ENCODE measurements at regions not wholly inside any gene's neighbourhood (a gene's known extent, or its start where the extent isn't known, plus 50 kb on each side); places are given as distances from the start of the nearest gene placed in this dataset.

DNA sequence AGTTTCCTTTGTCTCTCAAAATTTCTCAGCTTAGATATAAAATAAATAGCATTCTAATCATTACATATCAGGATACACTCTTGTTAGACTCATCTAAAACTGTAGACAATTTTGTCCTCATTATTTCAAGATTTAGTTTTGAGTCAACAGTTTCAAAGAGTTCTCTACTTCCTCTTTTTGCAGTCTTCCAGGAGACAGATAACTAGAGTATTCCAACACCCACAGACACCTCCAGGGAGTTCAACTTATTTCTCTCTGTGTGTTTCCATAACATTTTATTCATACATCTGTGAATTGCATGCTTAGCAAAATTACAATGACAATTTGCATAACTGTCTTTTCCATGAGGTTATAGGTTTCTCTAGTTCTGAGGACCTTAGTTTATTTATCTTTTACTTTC, 166.6 kb upstream of the HNMT start:
- H3K9me3 ChIP-seq = no peaks in the 10 kb centered on the region
- DNase-seq (no peak), ATAC-seq (no peak)
- intact Hi-C loops (cut with DNase I) = no loop called here
- H3K27ac ChIP-seq = no peak overlapping the region
- no peaks in the 10 kb centered on the region for H3K4me1 ChIP-seq
- no peak for TF ChIP-seq CTCF (IDR thresholded peaks at IDR 0.05)
- no peaks in the 10 kb centered on the region for H3K36me3 ChIP-seq
- no peaks in the 10 kb centered on the region for H3K27me3 ChIP-seq (ENCODE audit: low read depth)
- no peak overlapping the region for H3K4me3 ChIP-seq

- H3K27me3 ChIP-seq (ENCODE audit: low read depth) = no peaks in the 10 kb centered on the region
- ATAC-seq (no peak), DNase-seq (no peak)
- no peaks in the 10 kb centered on the region for H3K9me3 ChIP-seq
- no peak overlapping the region for H3K4me3 ChIP-seq
- TF ChIP-seq CTCF (IDR thresholded peaks at IDR 0.05) = no peak
- no peaks in the 10 kb centered on the region for H3K4me1 ChIP-seq
- intact Hi-C loops (cut with DNase I) = no loop called here
- H3K36me3 ChIP-seq = no peaks in the 10 kb centered on the region
- no peak overlapping the region for H3K27ac ChIP-seq
Observed at GRCh38 chr2:137799600-137799999, 164.7 kb upstream of the HNMT start.

GRCh38 chr2:137800386-137800785, 163.9 kb upstream of the HNMT start:
- ATAC-seq = no peak
- no peak for TF ChIP-seq CTCF (IDR thresholded peaks at IDR 0.05)
- DNase-seq = no peak
- H3K4me3 ChIP-seq = no peak overlapping the region
- H3K27ac ChIP-seq = no peak overlapping the region
- no peaks in the 10 kb centered on the region for H3K36me3 ChIP-seq
- no peaks in the 10 kb centered on the region for H3K27me3 ChIP-seq (ENCODE audit: low read depth)
- H3K4me1 ChIP-seq = no peaks in the 10 kb centered on the region
- intact Hi-C loops (cut with DNase I) = no loop called here
- no peaks in the 10 kb centered on the region for H3K9me3 ChIP-seq

GRCh38 chr2:137801228-137801627, 163.0 kb upstream of the HNMT start:
- ATAC-seq = no peak
- intact Hi-C loops (cut with DNase I) = no loop called here

DNA sequence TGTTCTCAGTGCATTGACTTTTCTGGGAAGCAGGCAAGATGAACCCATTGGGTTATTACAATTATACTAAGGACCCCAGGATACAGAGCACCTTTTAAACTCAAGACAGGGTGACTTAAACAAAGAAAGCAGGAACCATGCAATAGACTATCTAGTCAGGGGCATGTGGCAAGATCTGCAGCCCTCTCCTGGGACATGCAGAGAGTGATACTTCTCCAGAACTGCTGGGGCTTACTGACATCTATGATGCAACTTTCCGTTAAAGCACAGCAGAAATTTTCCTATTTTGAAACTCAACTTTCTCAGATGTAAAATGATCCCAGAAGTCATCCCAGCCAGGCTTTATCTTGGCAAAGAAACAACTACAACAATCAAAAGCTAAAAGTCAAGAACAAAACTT, 162.2 kb upstream of the HNMT start:
- intact Hi-C loops (cut with DNase I) = no loop called here
- Histone ChIP-seq H3K36me3 (no peaks in the 10 kb centered on the region), H3K4me1 (no peaks in the 10 kb centered on the region), H3K27me3 (ENCODE audit: low read depth) (no peaks in the 10 kb centered on the region), H3K27ac (no peak overlapping the region), H3K9me3 (no peaks in the 10 kb centered on the region), H3K4me3 (no peak overlapping the region)
- no peak for TF ChIP-seq CTCF (IDR thresholded peaks at IDR 0.05)
- no peak for DNase-seq
- no peak for ATAC-seq

More at GRCh38 chr2:137801228-137801627, 163.0 kb upstream of the HNMT start:
- no peak for DNase-seq
- TF ChIP-seq CTCF (IDR thresholded peaks at IDR 0.05) = no peak
- no peak overlapping the region for H3K4me3 ChIP-seq
- H3K9me3 ChIP-seq = no peaks in the 10 kb centered on the region
- no peak overlapping the region for H3K27ac ChIP-seq
- no peaks in the 10 kb centered on the region for H3K27me3 ChIP-seq (ENCODE audit: low read depth)
- H3K36me3 ChIP-seq = no peaks in the 10 kb centered on the region
- no peaks in the 10 kb centered on the region for H3K4me1 ChIP-seq
